T-cell (primary cell): ENCODE measurements at regions not wholly inside any gene's neighbourhood (a gene's known extent, or its start where the extent isn't known, plus 50 kb on each side); places are given as distances from the start of the nearest gene placed in this dataset.

ENCODE experiments used
- ATAC-seq, 4 experiments: fragments of 200-7000 bp in 3 of 4; fragments of 150-1000 bp in 1 of 4; cut with Tn5 transposase; replicated peaks in 1 of 4; 1 replicate in 3 of 4; 2 replicates in 1 of 4; pipeline ENCODE4 v1.10.0; 2021; ENCODE audit warnings: moderate library complexity in 3 of 4, mild to moderate bottlenecking in 2 of 4, moderate number of reproducible peaks in 1 of 4
- CTCF ChIA-PET, 2 donors: fragments of 300-600 bp; sonication (Branson Sonifier 250); formaldehyde crosslinking; loops; one replicate each; lab custom pipeline; 2022; ENCODE audit warnings: antibody characterized with exemption in 2 of 2; lab: Charles Lee
- POLR2A ChIA-PET, 2 donors: fragments of 300-600 bp; sonication (Branson Sonifier 250); formaldehyde crosslinking; loops; one replicate each; lab custom pipeline; 2022; ENCODE audit warnings: antibody characterized with exemption in 2 of 2; lab: Charles Lee
- DNase-seq, 35 experiments: peaks; one replicate each; pipeline versions ENCODE4 v3.0.0 to v3.0.0-alpha.2; 2013 to 2023
- H3K27ac ChIP-seq: one replicate; pipeline ENCODE4 v1.5.1; 2013; ENCODE audit warnings: low read length
- H3K27me3 ChIP-seq, 2 experiments: replicated peaks in 1 of 2; 1 replicate in 1 of 2; 2 replicates in 1 of 2; pipeline versions ENCODE4 v1.6.1 to v1.7.0; 2013; ENCODE audit warnings: low read length in 1 of 2, mixed read lengths in 1 of 2; ENCODE audit not compliant: control insufficient read depth in 2 of 2, insufficient read depth in 2 of 2; ENCODE audit errors: extremely low read depth in 1 of 2
- H3K36me3 ChIP-seq, 2 donors: 1 replicate in 1 of 2; 2 replicates in 1 of 2; pipeline versions ENCODE4 v1.6.1 to v1.7.0; 2013; ENCODE audit warnings: low read length in 1 of 2; ENCODE audit not compliant: control insufficient read depth in 2 of 2, insufficient read depth in 1 of 2; ENCODE audit errors: extremely low read depth in 1 of 2
- H3K4me1 ChIP-seq, 2 experiments: 1 replicate in 1 of 2; 2 replicates in 1 of 2; pipeline versions ENCODE4 v1.6.1 to v1.7.0; 2013; ENCODE audit warnings: low read length in 2 of 2, mixed read lengths in 1 of 2; ENCODE audit not compliant: insufficient read depth in 2 of 2, control insufficient read depth in 1 of 2; ENCODE audit errors: extremely low read depth in 1 of 2
- H3K4me3 ChIP-seq, 2 donors: 1 replicate in 1 of 2; 2 replicates in 1 of 2; pipeline versions ENCODE4 v1.5.1 to v1.7.0; 2013; ENCODE audit warnings: mild to moderate bottlenecking in 2 of 2, low read length in 1 of 2, moderate library complexity in 1 of 2; ENCODE audit not compliant: control insufficient read depth in 1 of 2; ENCODE audit errors: extremely low read depth in 1 of 2
- H3K9me3 ChIP-seq: 2 replicates; pipeline ENCODE4 v1.7.0; 2013
- H3K27ac Mint-ChIP-seq, 2 donors: one replicate each; pipeline ENCODE4 v1.8.0; 2020 to 2021; ENCODE audit warnings: mild to moderate bottlenecking in 2 of 2, mixed read lengths in 2 of 2
- H3K27me3 Mint-ChIP-seq, 2 donors: one replicate each; pipeline ENCODE4 v1.8.0; 2021 to 2022; ENCODE audit warnings: mixed read lengths in 2 of 2
- H3K36me3 Mint-ChIP-seq: one replicate; pipeline ENCODE4 v1.8.0; 2021; ENCODE audit warnings: mixed read lengths
- H3K4me1 Mint-ChIP-seq, 3 donors: one replicate each; pipeline ENCODE4 v1.8.0; 2020 to 2022; ENCODE audit warnings: mixed read lengths in 3 of 3, mild to moderate bottlenecking in 1 of 3
- H3K4me3 Mint-ChIP-seq, 3 donors: one replicate each; pipeline ENCODE4 v1.8.0; 2020 to 2022; ENCODE audit warnings: mild to moderate bottlenecking in 3 of 3, mixed read lengths in 3 of 3, moderate library complexity in 3 of 3
- H3K9me3 Mint-ChIP-seq, 3 donors: one replicate each; pipeline ENCODE4 v1.8.0; 2020 to 2022; ENCODE audit warnings: mixed read lengths in 3 of 3
- WGBS: methylation state at CpG from one replicate; pipeline ENCODE4 v1.1.5; 2013; ENCODE audit warnings: missing lambda C conversion rate; ENCODE audit not compliant: insufficient coverage; 5-methylcytosine and 5-hydroxymethylcytosine counted together

GRCh38 chr9:23220171-23220570, 605.9 kb downstream of the ELAVL2 start:
- DNase-seq (no peak), ATAC-seq (no peak)
- Mint-ChIP-seq H3K9me3 (peaks cover 10 to 24% (median 13%) of the 10 kb centered on the region in 3 donors), H3K27ac (no peak overlapping the region), H3K4me3 (no peak overlapping the region), H3K36me3 (no peaks in the 10 kb centered on the region), H3K27me3 (no peaks in the 10 kb centered on the region), H3K4me1 (no peaks in the 10 kb centered on the region)
- H3K4me3 ChIP-seq, result no peak overlapping the region
- POLR2A ChIA-PET, result interaction anchor here in 1 of 2 donors (0.6 kb wide), 1 partner anchor 9 kb away, joined by 3 read pairs; no protein-coding TSS in a partner anchor
- CTCF ChIA-PET, result no interaction called here
- no peaks in the 10 kb centered on the region for H3K27me3 ChIP-seq
- H3K36me3 ChIP-seq, result no peaks in the 10 kb centered on the region
- no peaks in the 10 kb centered on the region for H3K9me3 ChIP-seq
- no peak overlapping the region for H3K27ac ChIP-seq
- WGBS, result no CpG with 5 or more reads among the region's 2 CpGs
- H3K4me1 ChIP-seq, result no peaks in the 10 kb centered on the region

- H3K27ac ChIP-seq, result no peak overlapping the region
- no peaks in the 10 kb centered on the region for H3K27me3 Mint-ChIP-seq
- H3K9me3 ChIP-seq, result no peaks in the 10 kb centered on the region
- no peaks in the 10 kb centered on the region for H3K27me3 ChIP-seq
- WGBS, result 33% methylated on average over 2 of the region's 3 CpGs
- POLR2A ChIA-PET, result no interaction called here
- H3K4me1 ChIP-seq, result no peaks in the 10 kb centered on the region
- H3K9me3 Mint-ChIP-seq, result peaks cover 12 to 24% (median 13%) of the 10 kb centered on the region in 3 donors
- no peak overlapping the region for H3K4me3 ChIP-seq
- DNase-seq (no peak), ATAC-seq (no peak)
- no peaks in the 10 kb centered on the region for H3K36me3 ChIP-seq
- no peak overlapping the region for H3K27ac Mint-ChIP-seq
- no peaks in the 10 kb centered on the region for H3K4me1 Mint-ChIP-seq
- H3K4me3 Mint-ChIP-seq, result no peak overlapping the region
- CTCF ChIA-PET, result no interaction called here
- no peaks in the 10 kb centered on the region for H3K36me3 Mint-ChIP-seq
Observed at GRCh38 chr9:23220957-23221356, 605.1 kb downstream of the ELAVL2 start.

- ATAC-seq (no peak), DNase-seq (no peak)
- Mint-ChIP-seq H3K27me3 (no peaks in the 10 kb centered on the region), H3K27ac (no peak overlapping the region), H3K4me3 (no peak overlapping the region), H3K36me3 (no peaks in the 10 kb centered on the region), H3K4me1 (no peaks in the 10 kb centered on the region), H3K9me3 (peaks cover 4 to 19% (median 18%) of the 10 kb centered on the region in 3 donors)
- Histone ChIP-seq H3K9me3 (no peaks in the 10 kb centered on the region), H3K36me3 (no peaks in the 10 kb centered on the region), H3K4me3 (no peak overlapping the region), H3K4me1 (no peaks in the 10 kb centered on the region), H3K27ac (no peak overlapping the region), H3K27me3 (no peaks in the 10 kb centered on the region)
- no CpG with 5 or more reads among the region's 6 CpGs for WGBS
- POLR2A ChIA-PET, result no interaction called here
- CTCF ChIA-PET, result no interaction called here
Observed at GRCh38 chr9:23229890-23230317, 596.1 kb downstream of the ELAVL2 start.

GRCh38 chr9:23232831-23233230, 593.2 kb downstream of the ELAVL2 start:
- DNase-seq (no peak), ATAC-seq (no peak)
- POLR2A ChIA-PET, result no interaction called here
- H3K4me3 Mint-ChIP-seq, result no peak overlapping the region
- no peak overlapping the region for H3K27ac ChIP-seq
- H3K4me1 ChIP-seq, result no peaks in the 10 kb centered on the region
- no peak overlapping the region for H3K4me3 ChIP-seq
- no peaks in the 10 kb centered on the region for H3K4me1 Mint-ChIP-seq
- no peaks in the 10 kb centered on the region for H3K9me3 ChIP-seq
- no peak overlapping the region for H3K27ac Mint-ChIP-seq
- H3K36me3 ChIP-seq, result no peaks in the 10 kb centered on the region
- no peaks in the 10 kb centered on the region for H3K36me3 Mint-ChIP-seq
- CTCF ChIA-PET, result no interaction called here
- H3K27me3 ChIP-seq, result no peaks in the 10 kb centered on the region
- peaks cover 8 to 16% (median 13%) of the 10 kb centered on the region in 3 donors for H3K9me3 Mint-ChIP-seq
- no peaks in the 10 kb centered on the region for H3K27me3 Mint-ChIP-seq
- no CpG with 5 or more reads among the region's 2 CpGs for WGBS

GRCh38 chr9:23243523-23243922, 582.5 kb downstream of the ELAVL2 start:
- POLR2A ChIA-PET, result no interaction called here
- Histone ChIP-seq H3K9me3 (no peaks in the 10 kb centered on the region), H3K4me3 (no peak overlapping the region), H3K27me3 (no peaks in the 10 kb centered on the region), H3K36me3 (no peaks in the 10 kb centered on the region), H3K4me1 (no peaks in the 10 kb centered on the region), H3K27ac (no peak overlapping the region)
- Mint-ChIP-seq H3K27ac (no peak overlapping the region), H3K36me3 (no peaks in the 10 kb centered on the region), H3K27me3 (no peaks in the 10 kb centered on the region), H3K9me3 (peaks cover 6 to 25% (median 19%) of the 10 kb centered on the region in 3 donors), H3K4me3 (no peak overlapping the region), H3K4me1 (no peaks in the 10 kb centered on the region)
- CTCF ChIA-PET, result no interaction called here
- no peak for ATAC-seq
- no CpG with 5 or more reads among the region's 1 CpG for WGBS
- no peak for DNase-seq

GRCh38 chr9:23245067-23245466, 581.0 kb downstream of the ELAVL2 start:
- Histone ChIP-seq H3K4me3 (no peak overlapping the region), H3K27me3 (no peaks in the 10 kb centered on the region), H3K9me3 (no peaks in the 10 kb centered on the region), H3K4me1 (no peaks in the 10 kb centered on the region), H3K27ac (no peak overlapping the region), H3K36me3 (no peaks in the 10 kb centered on the region)
- DNase-seq (no peak), ATAC-seq (no peak)
- peaks cover 17 to 21% (median 19%) of the 10 kb centered on the region in 3 donors for H3K9me3 Mint-ChIP-seq
- POLR2A ChIA-PET, result no interaction called here
- no peaks in the 10 kb centered on the region for H3K4me1 Mint-ChIP-seq
- CTCF ChIA-PET, result no interaction called here
- no peak overlapping the region for H3K4me3 Mint-ChIP-seq
- H3K27ac Mint-ChIP-seq, result no peak overlapping the region
- H3K27me3 Mint-ChIP-seq, result no peaks in the 10 kb centered on the region
- no peaks in the 10 kb centered on the region for H3K36me3 Mint-ChIP-seq
